A673 (cell line): ENCODE measurements at regions not wholly inside any gene's neighbourhood (a gene's known extent, or its start where the extent isn't known, plus 50 kb on each side); places are given as distances from the start of the nearest gene placed in this dataset.

Experiments used
- BruUV-seq: library from RNA; stranded (reverse); fragments of 400-500 nt; replicated peaks from 2 replicates; lab custom pipeline; 2021; lab: Mats Ljungman, UMichigan
- CTCF ChIA-PET: fragments of 300-600 bp; sonication (Branson Sonifier 250); formaldehyde crosslinking; loops from one replicate; lab custom pipeline; 2022; ENCODE audit warnings: antibody characterized with exemption; lab: Charles Lee
- POLR2A ChIA-PET: fragments of 300-600 bp; sonication (Branson Sonifier 250); formaldehyde crosslinking; loops from one replicate; lab custom pipeline; 2022; ENCODE audit warnings: antibody characterized with exemption; ENCODE audit not compliant: low non-redundant PET; lab: Charles Lee
- DNase-seq: peaks from one replicate; pipeline ENCODE4 v3.0.0-alpha.2; 2015; ENCODE audit warnings: low spot score
- H3K27ac ChIP-seq: fragments of 200-600 bp; sonication (generic); 2 replicates; pipeline ENCODE4 v1.5.1; 2016; ENCODE audit warnings: mixed run types, low read depth, mild to moderate bottlenecking, mixed read lengths, antibody characterized with exemption, low read length; ENCODE audit not compliant: poor library complexity, severe bottlenecking
- H3K27me3 ChIP-seq: fragments of 200-600 bp; sonication (generic); replicated peaks from 2 replicates; pipeline ENCODE4 v1.6.1; 2017; ENCODE audit warnings: mixed run types, low read depth, mild to moderate bottlenecking, mixed read lengths, antibody characterized with exemption, low read length; ENCODE audit not compliant: insufficient read depth, poor library complexity
- H3K36me3 ChIP-seq: fragments of 200-600 bp; sonication (generic); 2 replicates; pipeline ENCODE4 v1.6.1; 2016; ENCODE audit warnings: mixed run types, mild to moderate bottlenecking, mixed read lengths, antibody characterized with exemption, low read length; ENCODE audit not compliant: insufficient read depth, poor library complexity, severe bottlenecking
- H3K4me1 ChIP-seq: fragments of 200-600 bp; sonication (generic); 2 replicates; pipeline ENCODE4 v1.6.1; 2017; ENCODE audit warnings: mixed run types, mild to moderate bottlenecking, mixed read lengths, antibody characterized with exemption, low read length; ENCODE audit not compliant: insufficient read depth, poor library complexity, severe bottlenecking
- H3K4me3 ChIP-seq: fragments of 200-600 bp; sonication (generic); 2 replicates; pipeline ENCODE4 v1.5.1; 2016; ENCODE audit warnings: low read depth, mixed run types, mild to moderate bottlenecking, mixed read lengths, low read length; ENCODE audit not compliant: poor library complexity, severe bottlenecking
- H3K9me3 ChIP-seq: fragments of 200-600 bp; sonication (generic); 2 replicates; pipeline ENCODE4 v1.6.1; 2016; ENCODE audit warnings: mixed run types, low read depth, mild to moderate bottlenecking, mixed read lengths, antibody characterized with exemption, low read length; ENCODE audit not compliant: poor library complexity, severe bottlenecking
- EZH2 ChIP-seq: fragments of 200-600 bp; sonication (generic); IDR thresholded peaks from 2 replicates; pipeline ENCODE4 v1.6.1; 2017; ENCODE audit warnings: borderline replicate concordance, low read depth, mild to moderate bottlenecking, mixed read lengths, antibody characterized with exemption, low read length; ENCODE audit not compliant: poor library complexity, severe bottlenecking
- intact Hi-C: fragments of 100-400 bp; cut with micrococcal nuclease; formaldehyde crosslinking; loops from one replicate; pipeline ENCODE4 v1.10.0; 2022; ENCODE audit not compliant: unreplicated experiment
- TF ChIP-seq, protein P1 (sequence below): fragments of 300-800, 200-600 bp; sonication (generic); conservative IDR thresholded peaks from 2 replicates; pipeline ENCODE4 v1.5.1; 2017; ENCODE audit warnings: low read depth, mild to moderate bottlenecking, antibody characterized with exemption, low read length, moderate library complexity, mixed read lengths

DNA sequence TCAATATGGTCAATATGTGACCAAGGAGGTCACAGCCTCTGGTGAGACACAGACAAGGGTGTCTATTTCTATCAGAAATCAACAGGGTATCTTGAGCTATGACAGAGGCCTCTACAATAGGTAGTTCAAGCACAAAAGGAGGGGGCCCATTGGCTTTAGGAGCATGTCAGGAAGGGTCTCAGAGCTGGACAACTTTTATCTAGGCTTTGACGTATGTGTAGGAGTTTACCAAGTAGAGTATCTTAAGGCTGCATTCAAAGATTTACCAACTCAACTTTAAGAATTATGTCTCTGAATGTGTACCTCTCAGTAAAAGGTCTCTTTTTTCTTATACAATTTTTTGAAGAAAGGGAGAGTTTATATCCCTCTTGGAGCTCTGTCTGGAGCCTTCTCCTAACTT is 297.2 kb downstream of the NSG2 start:
- no peaks in the 10 kb centered on the region for H3K36me3 ChIP-seq
- TF ChIP-seq, protein P1, sequence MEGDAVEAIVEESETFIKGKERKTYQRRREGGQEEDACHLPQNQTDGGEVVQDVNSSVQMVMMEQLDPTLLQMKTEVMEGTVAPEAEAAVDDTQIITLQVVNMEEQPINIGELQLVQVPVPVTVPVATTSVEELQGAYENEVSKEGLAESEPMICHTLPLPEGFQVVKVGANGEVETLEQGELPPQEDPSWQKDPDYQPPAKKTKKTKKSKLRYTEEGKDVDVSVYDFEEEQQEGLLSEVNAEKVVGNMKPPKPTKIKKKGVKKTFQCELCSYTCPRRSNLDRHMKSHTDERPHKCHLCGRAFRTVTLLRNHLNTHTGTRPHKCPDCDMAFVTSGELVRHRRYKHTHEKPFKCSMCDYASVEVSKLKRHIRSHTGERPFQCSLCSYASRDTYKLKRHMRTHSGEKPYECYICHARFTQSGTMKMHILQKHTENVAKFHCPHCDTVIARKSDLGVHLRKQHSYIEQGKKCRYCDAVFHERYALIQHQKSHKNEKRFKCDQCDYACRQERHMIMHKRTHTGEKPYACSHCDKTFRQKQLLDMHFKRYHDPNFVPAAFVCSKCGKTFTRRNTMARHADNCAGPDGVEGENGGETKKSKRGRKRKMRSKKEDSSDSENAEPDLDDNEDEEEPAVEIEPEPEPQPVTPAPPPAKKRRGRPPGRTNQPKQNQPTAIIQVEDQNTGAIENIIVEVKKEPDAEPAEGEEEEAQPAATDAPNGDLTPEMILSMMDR: no peak
- TF ChIP-seq EZH2: no peak
- BruUV-seq: no TSS peak
- ChIA-PET POLR2A (no interaction called here), CTCF (no interaction called here)
- no peaks in the 10 kb centered on the region for H3K4me1 ChIP-seq
- no peak overlapping the region for H3K4me3 ChIP-seq
- DNase-seq: no peak
- H3K27me3 ChIP-seq: peaks cover 17% of the 10 kb centered on the region
- H3K9me3 ChIP-seq: no peaks in the 10 kb centered on the region
- intact Hi-C loops: no loop called here
- no peak overlapping the region for H3K27ac ChIP-seq

DNA sequence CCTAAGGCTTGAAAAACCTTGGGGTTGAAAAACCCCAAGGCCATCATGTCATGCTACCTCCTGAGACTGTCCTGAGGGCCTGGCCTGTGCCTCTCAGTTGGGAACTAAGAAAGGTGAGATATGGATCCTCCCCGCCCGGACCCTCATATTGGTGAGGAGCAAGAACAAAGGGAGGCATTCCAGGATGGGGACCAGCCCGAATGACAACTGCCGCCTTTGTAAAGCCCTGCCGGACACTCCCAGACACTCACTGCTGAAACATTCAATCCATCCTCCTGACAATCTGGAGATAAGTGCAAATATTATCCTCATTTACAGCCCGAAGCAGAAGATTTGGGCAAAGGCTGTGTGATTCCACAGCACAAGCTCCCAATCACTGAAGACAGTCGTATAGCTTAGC is 298.3 kb downstream of the NSG2 start:
- intact Hi-C loops: no loop called here
- DNase-seq: no peak
- no peaks in the 10 kb centered on the region for H3K9me3 ChIP-seq
- no peaks in the 10 kb centered on the region for H3K4me1 ChIP-seq
- POLR2A ChIA-PET: no interaction called here
- H3K27ac ChIP-seq: no peak overlapping the region
- TF ChIP-seq, protein P1: no peak
- TF ChIP-seq EZH2: no peak
- no peaks in the 10 kb centered on the region for H3K36me3 ChIP-seq
- peaks cover 22% of the 10 kb centered on the region for H3K27me3 ChIP-seq
- no TSS peak for BruUV-seq
- CTCF ChIA-PET: no interaction called here
- H3K4me3 ChIP-seq: no peak overlapping the region

DNA sequence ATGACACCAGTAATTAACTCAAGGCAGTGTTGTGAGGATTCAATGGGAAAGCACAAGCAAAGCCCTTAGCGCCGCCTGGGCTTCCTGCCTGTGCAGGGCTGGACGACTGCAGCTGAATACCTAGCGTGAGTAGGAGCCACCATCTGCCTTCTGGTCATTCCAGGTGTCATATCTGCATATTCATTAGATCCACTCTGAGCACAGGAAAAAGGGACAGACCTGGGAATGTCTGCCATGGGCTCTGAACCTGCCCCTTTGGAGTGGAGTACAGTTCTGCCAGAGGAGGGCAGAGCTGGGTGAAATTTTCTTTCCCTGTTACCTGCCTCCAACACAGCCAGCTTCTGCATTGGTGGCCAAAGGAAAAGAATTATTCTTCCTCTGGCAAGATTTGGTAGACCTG is 298.8 kb downstream of the NSG2 start:
- ChIA-PET CTCF (no interaction called here), POLR2A (no interaction called here)
- Histone ChIP-seq H3K27me3 (peaks cover 24% of the 10 kb centered on the region), H3K4me3 (no peak overlapping the region), H3K4me1 (no peaks in the 10 kb centered on the region), H3K9me3 (no peaks in the 10 kb centered on the region), H3K36me3 (no peaks in the 10 kb centered on the region), H3K27ac (no peak overlapping the region)
- no peak for DNase-seq
- BruUV-seq: no TSS peak
- intact Hi-C loops: no loop called here
- TF ChIP-seq, protein P1: no peak
- TF ChIP-seq EZH2: no peak
